Brain microvascular endothelial cell (primary cell): ENCODE measurements at regions not wholly inside any gene's neighbourhood (a gene's known extent, or its start where the extent isn't known, plus 50 kb on each side); places are given as distances from the start of the nearest gene placed in this dataset.

Source experiments
- DNase-seq: peaks from one replicate; pipeline ENCODE4 v3.0.0-alpha.2; 2020
- H3K27ac ChIP-seq: fragments of 250-450 bp; sonication (Bioruptor Pico); 2 replicates; pipeline ENCODE4 v1.5.1; 2020; ENCODE audit warnings: mild to moderate bottlenecking, moderate library complexity
- H3K27me3 ChIP-seq: fragments of 250-450 bp; sonication (Bioruptor Pico); replicated peaks from 2 replicates; pipeline ENCODE4 v1.5.1; 2020; ENCODE audit warnings: mild to moderate bottlenecking
- H3K36me3 ChIP-seq: fragments of 250-450 bp; sonication (Bioruptor Pico); replicated peaks from 2 replicates; pipeline ENCODE4 v1.5.1; 2020; ENCODE audit warnings: mild to moderate bottlenecking
- H3K4me3 ChIP-seq: 2 replicates; pipeline ENCODE4 v1.5.1; 2011; ENCODE audit warnings: low read depth, mild to moderate bottlenecking, control low read depth, low read length, moderate library complexity
- CTCF ChIP-seq: IDR thresholded peaks from 2 replicates; pipeline ENCODE4 v1.5.1; 2011; ENCODE audit warnings: low read depth, mild to moderate bottlenecking, moderate library complexity, low read length, control low read depth, inconsistent platforms; ENCODE audit errors: missing control alignments
- in situ Hi-C: cut with HindIII; loops from 2 replicates; pipeline ENCODE4 v1.10.0; 2017; ENCODE audit warnings: low sequenced_read_pairs, low pct_ligation_motif_present

GRCh38 chr2:39994151-39994550, 215.1 kb upstream of the THUMPD2 start:
- no peak for TF ChIP-seq CTCF
- Histone ChIP-seq H3K27me3 (no peaks in the 10 kb centered on the region), H3K4me3 (no peak overlapping the region), H3K36me3 (no peaks in the 10 kb centered on the region), H3K27ac (no peak overlapping the region)
- DNase-seq = peak; percentile 76
- in situ Hi-C loops = no loop called here

GRCh38 chr2:39991298-39991697, 212.2 kb upstream of the THUMPD2 start:
- Histone ChIP-seq H3K36me3 (no peaks in the 10 kb centered on the region), H3K4me3 (no peak overlapping the region), H3K27ac (no peak overlapping the region), H3K27me3 (no peaks in the 10 kb centered on the region)
- no peak for DNase-seq
- in situ Hi-C loops = no loop called here
- no peak for TF ChIP-seq CTCF

- TF ChIP-seq CTCF = no peak
- no peak overlapping the region for H3K27ac ChIP-seq
- in situ Hi-C loops = no loop called here
- no peaks in the 10 kb centered on the region for H3K36me3 ChIP-seq
- no peak for DNase-seq
- no peaks in the 10 kb centered on the region for H3K27me3 ChIP-seq
- H3K4me3 ChIP-seq = no peak overlapping the region
Measured at GRCh38 chr2:39990335-39990900, 211.4 kb upstream of the THUMPD2 start.

- Histone ChIP-seq H3K4me3 (no peak overlapping the region), H3K27ac (no peak overlapping the region), H3K27me3 (no peaks in the 10 kb centered on the region), H3K36me3 (no peaks in the 10 kb centered on the region)
- TF ChIP-seq CTCF = no peak
- in situ Hi-C loops = no loop called here
- DNase-seq = no peak
Measured at GRCh38 chr2:39989888-39990287, 210.8 kb upstream of the THUMPD2 start.

- Histone ChIP-seq H3K36me3 (no peaks in the 10 kb centered on the region), H3K27me3 (no peaks in the 10 kb centered on the region), H3K27ac (no peak overlapping the region), H3K4me3 (no peak overlapping the region)
- no peak for DNase-seq
- in situ Hi-C loops = no loop called here
- no peak for TF ChIP-seq CTCF
Measured at GRCh38 chr2:39981883-39982311, 202.8 kb upstream of the THUMPD2 start.

GRCh38 chr2:39975476-39976020, 196.5 kb upstream of the THUMPD2 start:
- no peak for DNase-seq
- no peak overlapping the region for H3K4me3 ChIP-seq
- H3K27me3 ChIP-seq = no peaks in the 10 kb centered on the region
- in situ Hi-C loops = no loop called here
- H3K27ac ChIP-seq = no peak overlapping the region
- H3K36me3 ChIP-seq = no peaks in the 10 kb centered on the region
- TF ChIP-seq CTCF = no peak
